Effector CD4-positive, alpha-beta T cell (primary cell): ENCODE measurements at regions not wholly inside any gene's neighbourhood (a gene's known extent, or its start where the extent isn't known, plus 50 kb on each side); places are given as distances from the start of the nearest gene placed in this dataset.
"Not testable (repeated sequence)": the region's sequence is repeated elsewhere in the genome, so short reads cannot be mapped to it uniquely, and the experiment has no call there.

Source experiments
- DNase-seq: peaks from one replicate; pipeline ENCODE4 v3.0.0-alpha.2; 2020

DNA sequence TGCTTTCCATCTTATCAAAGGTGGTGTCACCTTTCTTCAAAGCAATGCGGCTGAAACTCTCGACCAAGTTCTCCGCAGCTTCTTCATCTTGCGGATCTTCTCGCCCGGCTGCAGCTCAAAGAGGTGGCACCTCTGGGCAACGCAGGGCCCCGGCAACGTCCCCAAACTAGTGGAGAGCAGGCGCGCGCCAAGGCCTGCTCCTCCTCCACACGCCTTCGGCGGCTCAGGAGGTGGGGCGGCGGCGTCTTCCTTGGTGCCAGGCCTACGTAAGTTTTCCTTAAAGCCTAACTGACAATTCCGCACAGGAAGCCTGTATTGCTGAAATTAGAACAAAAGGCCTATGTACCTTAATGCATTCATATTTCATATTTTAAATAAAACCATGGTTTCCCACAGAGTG lies 112.0 kb downstream of the TMX1 start:
- DNase-seq, result no peak

DNA sequence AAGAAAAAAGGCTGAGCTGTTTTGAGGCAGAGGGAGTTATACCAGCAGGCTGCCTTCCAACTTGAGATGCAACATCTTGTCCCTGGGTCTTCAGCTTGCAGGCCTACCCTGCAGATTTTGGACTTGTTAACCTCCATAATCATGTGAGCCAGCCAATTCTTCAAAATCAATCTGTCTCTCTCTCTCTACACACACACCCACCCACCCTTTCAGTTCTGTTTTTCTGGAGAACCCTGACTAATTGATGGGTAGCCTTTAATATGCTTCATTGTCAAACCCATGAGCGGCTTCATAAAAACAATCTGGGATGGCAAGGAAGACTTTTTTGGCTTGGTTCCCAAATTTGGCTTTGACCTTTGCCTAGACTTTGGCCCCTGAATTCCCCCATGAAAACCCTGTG lies 113.9 kb downstream of the TMX1 start:
- no peak for DNase-seq

DNA sequence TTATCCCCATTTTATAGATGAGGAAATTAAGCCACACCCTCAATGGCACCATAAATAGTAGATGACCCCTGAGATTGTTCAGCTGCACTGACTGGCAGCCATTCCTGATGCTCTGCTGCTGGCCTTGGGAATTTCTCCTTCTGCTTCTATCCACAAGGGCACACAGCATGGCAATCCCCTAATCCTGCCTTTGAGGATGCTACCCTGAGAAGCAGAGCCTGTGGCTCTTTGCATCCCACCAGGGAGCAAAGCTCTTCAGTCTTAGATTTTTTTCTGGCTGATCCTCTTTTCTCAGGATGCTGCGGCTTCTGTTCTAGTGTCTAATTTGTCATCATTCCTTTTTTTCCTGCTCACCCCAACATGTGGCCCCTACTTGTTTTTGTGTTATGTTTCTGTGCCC lies 114.8 kb downstream of the TMX1 start:
- DNase-seq, result no peak

DNA sequence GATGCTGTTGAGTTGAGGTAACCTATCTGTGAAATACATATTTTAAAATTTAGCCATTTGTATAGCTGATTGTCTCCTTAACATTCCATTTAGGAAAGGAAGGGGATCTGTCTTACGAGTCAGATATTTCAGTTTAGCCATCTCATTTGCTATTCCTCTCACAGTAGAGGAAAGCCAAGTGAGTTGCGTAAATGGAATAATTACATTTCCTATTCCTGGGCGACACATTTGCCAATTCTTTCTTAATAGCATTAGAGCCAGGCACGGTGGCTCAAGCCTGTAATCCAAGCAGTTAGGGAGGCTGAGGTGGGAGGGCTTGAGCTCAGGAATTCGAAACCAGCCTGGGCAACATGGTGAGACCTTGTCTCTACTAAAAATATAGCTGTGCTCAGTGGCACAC lies 116.3 kb downstream of the TMX1 start:
- DNase-seq, result no peak

DNA sequence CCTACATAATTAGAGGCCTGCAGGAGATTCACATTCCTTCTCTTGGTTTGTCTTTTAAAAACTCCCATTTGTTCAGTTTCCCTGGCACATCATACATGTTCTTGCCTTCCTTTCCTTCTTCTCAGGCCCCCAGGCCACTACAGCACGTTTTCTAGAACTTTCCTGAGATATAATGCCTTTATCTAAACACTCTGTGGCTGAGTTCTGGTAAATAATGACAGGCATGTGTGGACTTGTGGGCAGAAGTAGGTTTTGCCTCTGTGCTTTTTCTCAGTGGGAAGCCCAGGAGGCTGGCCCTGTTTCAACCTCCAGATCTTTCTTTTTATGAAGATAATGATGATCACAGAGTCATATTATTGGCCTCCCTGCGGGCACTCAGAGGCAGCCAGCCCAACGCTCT lies 117.2 kb downstream of the TMX1 start:
- DNase-seq, result no peak

DNA sequence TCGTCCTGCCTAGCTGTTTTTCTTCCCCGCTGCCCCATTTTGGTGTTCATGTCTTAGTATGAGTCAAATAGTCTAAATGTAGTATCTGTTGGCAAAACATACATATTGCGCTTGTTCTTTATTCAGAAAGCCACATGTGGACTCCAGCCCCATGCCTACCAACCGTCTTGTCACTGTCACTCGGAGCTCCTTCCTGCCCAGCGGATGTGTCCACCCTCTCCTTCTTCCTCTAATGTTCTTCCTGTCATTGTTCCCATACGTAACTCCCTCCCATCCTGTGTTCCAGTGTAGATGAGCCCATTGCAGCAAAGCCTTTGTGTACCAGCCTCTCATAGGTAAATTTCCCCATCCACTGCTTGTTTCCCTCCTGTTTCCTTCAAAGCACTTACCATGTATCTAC lies 120.5 kb downstream of the TMX1 start:
- no peak for DNase-seq

DNA sequence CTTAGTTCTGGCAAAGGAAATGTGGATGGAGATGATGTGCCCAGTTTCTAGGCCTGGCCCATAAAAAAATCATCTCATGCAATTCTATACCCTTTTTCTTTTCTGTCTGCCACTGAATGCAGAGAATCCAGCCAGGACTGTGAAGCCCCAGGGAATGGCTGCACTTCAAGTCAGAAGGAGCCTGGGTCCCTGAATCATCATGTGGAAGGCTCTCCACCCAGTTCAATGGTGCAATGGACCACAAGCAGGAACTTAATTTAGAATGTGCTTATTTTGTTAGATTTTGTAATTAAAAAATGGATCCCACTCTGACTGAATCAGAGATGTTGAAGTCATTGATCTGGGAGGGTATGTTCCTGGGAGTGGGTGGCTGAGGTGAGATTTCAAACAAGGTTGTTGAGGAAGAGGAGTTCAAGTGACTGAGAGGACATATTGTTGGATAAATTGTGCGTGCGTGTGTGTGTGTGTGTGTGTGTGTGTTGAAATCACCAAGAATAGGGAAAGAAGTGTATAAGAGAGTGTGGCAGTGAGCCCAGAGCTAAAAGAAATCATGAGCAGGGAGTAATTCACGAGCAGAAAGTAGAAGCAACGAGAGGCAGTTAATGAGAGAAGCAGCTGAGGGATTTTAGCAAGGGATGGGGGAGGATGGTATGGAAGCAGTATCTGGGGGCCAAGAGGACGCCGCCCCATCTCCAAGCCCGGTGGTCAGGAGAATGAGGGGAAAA lies 125.4 kb downstream of the TMX1 start:
- DNase-seq, result no peak

DNA sequence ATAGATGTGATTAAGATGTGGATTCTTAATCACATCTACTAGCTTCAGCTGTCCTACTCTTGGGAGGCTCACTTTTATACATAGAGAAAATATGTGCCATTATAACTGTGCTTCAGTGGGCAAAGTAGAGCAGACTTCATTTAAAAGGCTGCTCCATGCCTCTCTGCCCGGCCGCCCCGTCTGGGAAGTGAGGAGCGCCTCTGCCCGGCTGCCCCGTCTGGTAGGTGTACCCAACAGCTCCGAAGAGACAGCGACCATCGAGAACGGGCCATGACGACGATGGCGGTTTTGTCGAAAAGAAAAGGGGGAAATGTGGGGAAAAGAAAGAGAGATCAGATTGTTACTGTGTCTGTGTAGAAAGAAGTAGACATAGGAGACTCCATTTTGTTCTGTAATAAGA lies 126.4 kb downstream of the TMX1 start:
- not testable (repeated sequence) for DNase-seq

DNA sequence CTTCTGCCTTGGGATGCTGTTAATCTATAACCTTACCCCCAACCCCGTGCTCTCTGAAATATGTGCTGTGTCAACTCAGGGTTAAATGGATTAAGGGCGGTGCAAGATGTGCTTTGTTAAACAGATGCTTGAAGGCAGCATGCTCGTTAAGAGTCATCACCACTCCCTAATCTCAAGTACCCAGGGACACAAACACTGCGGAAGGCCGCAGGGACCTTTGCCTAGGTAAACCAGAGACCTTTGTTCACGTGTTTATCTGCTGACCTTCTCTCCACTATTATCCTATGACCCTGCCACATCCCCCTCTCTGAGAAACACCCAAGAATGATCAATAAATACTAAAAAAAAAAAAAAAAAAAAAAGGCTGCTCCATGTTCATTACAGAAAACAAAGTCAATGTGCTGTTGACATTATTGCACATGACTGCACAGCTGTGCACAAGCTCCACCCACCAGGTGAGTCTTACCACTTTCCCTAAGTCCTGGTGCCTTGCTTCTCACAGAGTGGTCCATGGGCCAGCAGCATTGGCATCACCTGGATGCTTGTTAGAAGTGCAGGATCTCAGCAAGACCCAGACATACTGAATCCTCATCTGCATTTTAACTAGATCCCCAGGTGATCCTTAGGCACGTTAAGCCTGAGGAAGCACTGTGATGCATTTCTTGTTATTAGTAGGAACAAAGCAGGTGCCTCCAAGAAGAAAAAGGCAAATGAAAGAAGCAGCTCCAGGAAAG lies 127.0 kb downstream of the TMX1 start:
- DNase-seq, result not testable (repeated sequence)

DNA sequence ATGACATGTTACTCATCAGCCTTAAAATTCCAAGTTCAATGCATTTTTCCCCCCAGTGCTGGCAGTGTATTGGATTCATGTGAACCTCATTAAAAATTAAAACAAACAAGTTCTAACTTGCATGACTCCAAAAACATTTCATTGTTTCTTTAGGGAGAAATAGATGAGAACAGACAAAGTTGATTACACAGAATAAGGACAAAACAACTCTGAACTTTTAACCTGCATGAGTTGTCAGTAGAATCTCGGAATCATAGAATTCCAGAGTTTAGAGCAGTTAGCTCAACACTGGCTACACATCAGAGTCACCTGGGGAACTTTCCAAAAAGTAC lies 127.5 kb downstream of the TMX1 start:
- no peak for DNase-seq

DNA sequence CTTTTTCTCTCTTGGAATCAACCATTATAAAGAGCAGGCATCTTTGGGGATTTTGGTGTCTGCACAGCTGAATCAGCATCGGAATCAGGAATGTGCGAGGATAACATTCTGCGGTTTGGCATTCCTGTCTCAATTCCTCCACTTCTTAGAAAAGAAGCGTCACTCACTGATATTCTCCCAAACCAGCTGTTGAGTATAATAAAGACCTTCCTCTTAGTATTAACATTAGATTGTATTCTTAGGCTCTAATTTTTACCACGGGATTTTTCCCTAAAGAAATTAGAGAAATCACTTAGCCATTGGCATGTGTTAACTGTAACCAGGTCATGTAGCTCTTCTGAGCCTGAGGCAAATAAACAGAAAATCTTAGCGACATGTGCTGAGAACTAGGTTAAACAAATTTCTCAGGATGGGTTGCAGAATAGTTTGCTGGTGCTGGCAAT lies 128.7 kb downstream of the TMX1 start:
- no peak for DNase-seq

DNA sequence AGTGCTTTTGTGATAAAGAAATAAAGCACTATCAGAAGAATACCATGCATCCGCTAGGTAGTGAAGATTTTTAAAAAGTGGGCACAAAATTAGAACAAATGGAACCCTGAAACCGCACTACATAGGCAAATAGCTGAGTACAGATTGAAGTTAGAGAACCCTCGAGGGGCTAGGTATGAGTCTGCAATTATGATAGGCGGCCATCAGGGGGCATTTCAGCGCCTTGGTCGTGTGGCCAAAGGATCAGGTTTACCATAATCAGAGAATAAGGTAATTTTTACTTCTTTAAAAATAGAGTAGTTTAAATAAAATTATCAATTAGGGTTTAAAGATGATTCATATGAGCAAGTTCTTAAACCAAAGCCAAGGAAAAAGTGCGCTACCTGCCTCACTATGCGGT lies 129.8 kb downstream of the TMX1 start:
- no peak for DNase-seq

DNA sequence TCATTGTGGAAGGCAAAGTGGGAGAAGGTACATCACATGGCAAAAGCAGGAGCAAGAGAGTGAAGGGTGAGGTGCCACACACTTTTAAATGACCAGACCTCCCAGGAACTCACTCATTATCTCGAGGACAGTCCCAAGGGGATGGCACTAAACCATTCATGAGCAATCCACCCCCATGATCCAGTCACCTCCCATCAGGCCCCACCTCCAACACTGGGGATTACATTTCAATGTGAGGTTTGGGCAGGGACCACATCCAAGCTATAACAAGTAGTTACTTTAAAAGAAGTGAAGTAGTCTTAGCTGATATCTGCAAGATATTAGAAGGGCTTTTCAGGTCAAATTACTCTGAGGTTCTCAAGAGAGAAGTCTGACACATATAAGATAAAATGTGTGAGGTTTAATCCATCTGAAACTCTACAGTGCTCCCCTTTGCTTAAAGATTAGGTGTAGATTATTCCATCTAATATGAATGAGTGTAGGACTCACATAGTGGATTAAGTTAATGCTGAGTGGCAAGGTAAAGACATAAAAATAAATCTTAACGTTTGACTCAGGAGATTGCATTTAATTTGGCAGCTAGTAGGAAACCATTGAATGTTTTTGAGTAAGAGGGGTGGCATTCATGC lies 130.8 kb downstream of the TMX1 start:
- no peak for DNase-seq

DNA sequence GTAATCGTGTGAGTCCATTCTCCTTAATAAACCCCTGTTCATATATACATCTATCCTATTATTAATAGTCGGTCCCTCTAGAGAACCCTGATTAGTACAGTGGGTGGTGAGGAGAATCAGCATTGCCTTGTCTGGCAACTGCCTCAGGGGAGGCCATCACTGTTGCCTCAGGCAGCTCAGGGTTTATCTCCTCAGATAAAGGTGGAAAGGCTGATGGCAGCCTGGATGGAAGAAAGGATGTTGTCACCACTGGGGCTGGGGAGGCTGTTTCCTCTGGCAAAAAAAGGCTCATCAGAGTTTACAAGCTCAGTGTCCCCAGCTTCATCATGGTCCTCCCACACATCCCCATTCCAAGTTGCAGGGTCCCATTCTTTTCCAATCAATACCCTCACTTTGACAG lies 137.1 kb downstream of the TMX1 start:
- not testable (repeated sequence) for DNase-seq

DNA sequence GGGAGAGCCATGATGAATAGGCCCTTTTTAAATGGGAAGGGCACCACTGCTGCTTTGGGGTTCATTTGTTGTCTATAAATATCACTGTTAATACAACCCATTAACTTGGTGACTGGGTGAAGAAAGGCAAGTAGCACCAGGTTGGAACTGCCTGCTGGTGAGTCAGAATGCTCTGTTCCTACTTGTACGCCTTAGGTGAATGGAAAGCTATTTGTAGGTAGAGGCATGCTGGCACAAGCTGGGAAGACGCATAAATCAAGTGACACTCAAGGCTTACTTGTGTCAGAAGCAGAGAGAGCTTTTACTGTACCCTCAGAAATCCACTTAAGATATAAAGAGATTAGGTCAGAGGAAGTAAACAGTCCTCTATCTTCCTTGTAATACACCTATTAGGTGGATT lies 142.5 kb downstream of the TMX1 start:
- DNase-seq, result no peak

DNA sequence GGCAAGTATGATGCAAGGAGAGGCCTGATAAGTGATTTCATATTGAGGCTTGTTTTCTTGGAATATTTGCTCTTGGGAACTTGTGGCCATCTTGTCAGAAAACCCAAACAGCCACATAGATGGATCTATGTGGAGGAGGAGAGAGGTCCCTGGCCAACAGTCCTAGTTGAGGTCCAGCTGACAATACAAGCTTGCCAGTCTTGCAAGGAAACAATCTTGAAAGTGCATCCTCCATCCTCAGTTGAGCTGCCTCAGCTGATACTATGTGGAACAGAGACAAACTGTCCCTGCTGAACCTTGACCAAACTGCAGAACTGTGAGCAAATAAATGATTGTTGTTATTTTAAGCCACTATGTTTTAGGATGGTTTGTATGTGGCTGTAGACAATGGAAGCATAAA lies 146.4 kb downstream of the TMX1 start:
- no peak for DNase-seq

DNA sequence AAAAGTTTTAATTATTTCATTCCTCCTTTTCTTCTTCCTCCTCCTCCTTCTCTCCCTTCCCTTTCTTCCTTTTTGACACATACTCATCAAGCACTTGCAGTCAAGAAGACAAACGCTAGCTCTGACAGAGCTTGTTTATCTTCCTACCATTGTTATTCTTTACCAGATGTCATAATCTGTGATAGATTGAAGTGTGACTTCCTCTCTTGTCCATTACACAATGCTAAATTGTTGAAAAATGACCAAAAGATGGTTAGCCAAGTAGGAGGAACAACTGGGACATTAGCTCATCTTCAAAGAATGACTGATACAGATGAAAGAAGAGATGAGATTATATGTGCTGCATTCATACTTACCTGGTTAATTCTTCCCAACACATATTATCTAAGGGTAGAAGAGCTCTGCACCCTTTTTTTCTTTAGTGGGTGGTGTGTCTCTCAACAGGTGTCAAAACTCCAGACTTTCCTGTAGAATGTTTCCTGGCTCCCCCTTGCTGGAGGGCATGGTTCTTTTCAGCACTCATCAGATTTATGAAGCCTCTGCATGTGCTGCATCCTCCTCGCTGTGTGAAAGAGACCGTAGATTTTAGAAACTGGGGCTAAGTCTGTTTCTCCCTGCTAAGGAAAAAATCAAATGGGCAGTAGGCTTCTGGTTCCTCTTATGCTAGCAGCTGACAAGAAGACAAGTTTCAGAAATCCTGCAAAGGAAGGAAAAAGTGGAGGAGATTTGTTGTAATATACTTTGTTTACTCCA lies 147.1 kb downstream of the TMX1 start:
- no peak for DNase-seq

DNA sequence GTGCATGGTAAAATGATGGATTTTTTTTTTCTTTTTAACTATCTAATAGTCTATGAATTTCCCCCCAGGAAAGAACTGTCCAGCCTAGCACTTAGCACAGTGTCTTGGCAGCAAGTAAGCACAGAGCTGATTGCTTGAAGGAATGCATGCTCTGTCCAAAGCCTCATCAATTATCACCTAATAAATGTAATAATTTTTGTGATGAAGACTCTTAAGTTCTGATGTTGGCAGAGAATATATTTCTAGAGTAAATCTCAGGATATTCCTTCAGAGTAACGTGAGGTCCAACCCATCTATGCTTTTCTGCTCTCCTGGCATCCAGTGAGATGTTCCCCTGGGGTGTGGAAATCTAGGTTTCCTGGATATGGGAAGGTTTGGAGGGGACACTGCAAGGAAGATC lies 152.4 kb downstream of the TMX1 start:
- no peak for DNase-seq

DNA sequence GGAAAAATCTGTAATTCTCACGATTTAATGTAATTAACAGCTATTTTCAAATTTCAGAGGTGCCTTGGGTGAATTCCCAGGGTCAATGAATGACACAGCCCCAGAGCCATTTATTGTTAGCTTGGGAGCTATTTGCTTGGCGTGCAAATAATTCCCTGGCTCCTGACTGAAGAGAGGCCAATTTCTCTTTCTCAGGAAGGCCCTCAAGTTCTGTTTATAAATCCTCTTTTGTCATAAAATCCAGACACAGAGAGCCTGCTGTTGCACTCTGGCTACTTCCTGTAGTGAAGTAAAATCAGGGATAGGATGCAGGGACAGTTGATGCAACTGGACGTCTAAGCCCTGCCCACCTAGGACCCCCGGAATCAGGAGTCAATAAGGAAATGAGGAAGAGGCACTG lies 154.3 kb downstream of the TMX1 start:
- DNase-seq, result no peak

DNA sequence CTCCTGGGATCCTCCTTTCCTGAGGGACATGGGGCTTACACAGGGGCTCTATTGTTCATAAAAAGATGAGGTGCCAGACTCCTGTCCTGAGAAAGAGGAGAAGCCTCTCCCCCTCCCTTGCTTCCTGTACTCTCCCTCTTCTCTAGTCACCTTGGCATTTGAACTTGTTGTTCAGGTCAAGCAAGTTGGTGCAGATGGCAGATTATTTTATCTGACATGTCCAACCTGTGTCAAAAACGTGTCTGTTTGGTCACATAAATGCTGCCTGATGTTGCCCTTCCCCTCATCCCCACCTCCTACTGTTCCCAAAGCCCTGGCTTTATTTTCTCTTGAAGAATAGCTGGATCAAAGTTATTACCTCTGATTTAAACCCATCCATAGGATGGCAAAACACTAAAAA lies 154.8 kb downstream of the TMX1 start:
- no peak for DNase-seq

DNA sequence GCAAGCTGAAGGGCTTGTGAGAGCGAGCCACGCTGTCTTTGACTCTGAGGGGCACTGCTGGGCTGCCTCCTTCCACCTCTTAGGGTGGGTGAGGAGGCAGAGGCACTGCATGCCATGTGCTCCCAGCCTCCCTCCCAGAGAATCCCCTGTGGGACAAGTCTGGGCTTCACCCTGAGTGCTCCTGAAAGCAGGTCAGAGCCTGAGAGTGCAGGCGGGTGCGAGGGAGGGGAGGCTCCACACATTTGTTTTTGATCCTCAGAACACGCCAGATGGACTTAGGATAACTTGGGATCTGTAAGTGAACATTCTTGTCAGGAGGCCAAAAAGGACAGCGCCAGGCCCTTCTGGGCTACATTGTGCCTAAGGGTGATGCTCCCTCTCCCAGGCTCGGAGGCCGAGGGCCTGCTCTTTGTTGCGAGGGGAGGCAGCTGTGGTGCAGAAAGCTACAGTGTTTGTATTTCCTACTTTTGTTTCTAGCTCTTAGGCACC lies 155.4 kb downstream of the TMX1 start:
- DNase-seq, result no peak

DNA sequence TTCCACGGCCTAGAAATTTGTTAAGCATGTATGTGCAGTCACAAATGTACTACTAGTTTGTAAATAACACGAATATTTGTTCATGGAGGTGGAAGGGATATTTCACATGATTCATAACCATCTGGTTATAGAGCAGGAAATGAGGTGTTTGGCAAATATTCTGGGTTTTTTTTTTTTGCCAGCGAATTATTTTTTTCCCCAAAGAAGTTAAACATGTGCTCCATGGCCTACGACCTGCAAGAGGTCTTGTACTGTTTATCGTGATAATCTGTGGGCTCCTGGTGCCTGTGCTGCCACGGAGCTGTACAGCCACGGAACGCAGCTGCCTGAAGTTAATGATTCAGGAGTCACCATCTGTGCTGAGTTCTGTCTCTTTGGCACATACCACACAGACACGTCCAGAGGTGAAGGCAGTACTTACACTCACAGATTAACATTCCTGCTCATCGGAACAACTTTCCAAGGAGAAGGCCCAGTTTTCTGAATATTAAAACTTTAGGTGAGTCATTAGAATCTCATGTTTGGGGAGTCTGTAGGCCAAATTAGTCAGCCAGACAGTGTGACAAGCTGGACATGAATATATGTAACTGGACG lies 156.3 kb downstream of the TMX1 start:
- no peak for DNase-seq

DNA sequence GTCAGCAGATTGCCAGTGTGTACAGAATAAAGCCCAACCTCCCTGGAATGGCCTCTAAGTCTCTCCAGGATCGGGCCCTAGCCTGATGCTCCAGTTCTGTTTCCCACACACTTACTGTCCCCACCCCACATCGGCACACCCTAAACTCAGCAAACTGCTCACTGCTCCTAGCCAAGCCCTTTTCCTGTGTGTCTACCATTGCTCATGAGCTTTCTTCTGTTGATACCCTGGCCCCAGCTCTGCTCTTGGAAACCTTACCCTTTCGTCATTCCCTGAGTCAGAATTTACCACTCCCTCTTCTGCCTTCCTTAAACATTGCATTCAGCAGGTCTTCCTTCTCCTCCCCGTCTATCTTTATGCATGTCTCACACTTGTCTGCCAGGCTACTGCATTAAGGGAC lies 158.9 kb downstream of the TMX1 start:
- no peak for DNase-seq
